ENCODE measurements at regions not wholly inside any gene's neighbourhood (a gene's known extent, or its start where the extent isn't known, plus 50 kb on each side); places are given as distances from the start of the nearest gene placed in this dataset.

GRCh38 chr10:31605861-31606525 is 287.0 kb downstream of the ZEB1 start:
- intact Hi-C loops (cut with micrococcal nuclease): no loop called here
- no peak overlapping the region for H3K14ac ChIP-seq (replicated peaks; ENCODE audit: low read depth, low read length)
- WGBS, 2 experiments (ENCODE audit: extremely low coverage in 2 of 2, insufficient read length in 1 of 2): no CpG with 5 or more reads among the region's 2 CpGs

More at GRCh38 chr10:31605861-31606525, 287.0 kb downstream of the ZEB1 start:
- no peak overlapping the region for H3K23ac ChIP-seq (ENCODE audit: low read depth, low read length)
- H4K20me1 ChIP-seq (ENCODE audit: insufficient read depth, low read length): no peaks in the 10 kb centered on the region
- H2AFZ ChIP-seq (replicated peaks; ENCODE audit: low read length, poor library complexity): no peak overlapping the region
- H3K18ac ChIP-seq (ENCODE audit: low read depth, low read length): no peak overlapping the region
- ChIA-PET POLR2A (ENCODE audit: unreplicated experiment) (no interaction called here), CTCF (no interaction called here)
- H4K8ac ChIP-seq (ENCODE audit: low read depth in 2 of 2, low read length in 2 of 2): no peak overlapping the region
- no peak overlapping the region for H4K91ac ChIP-seq (ENCODE audit: insufficient read depth, low read depth, low read length)
- no peak for ATAC-seq (ENCODE audit: low read depth)
- H3K4me1 ChIP-seq (ENCODE audit: control insufficient read depth, insufficient read depth, low read length): peaks cover 7% of the 10 kb centered on the region
- no peaks in the 10 kb centered on the region for H3K9me3 ChIP-seq (ENCODE audit: control insufficient read depth, insufficient read depth, low read length)
- H3K36me3 ChIP-seq (ENCODE audit: control insufficient read depth, insufficient read depth, low read length): no peaks in the 10 kb centered on the region
- no peak overlapping the region for H2BK5ac ChIP-seq (ENCODE audit: low read depth, low read length, poor library complexity, severe bottlenecking)
- no peak overlapping the region for H2BK20ac ChIP-seq (ENCODE audit: low read depth, low read length)
- no peak overlapping the region for H4K5ac ChIP-seq (ENCODE audit: low read depth, low read length)
- no peak for TF ChIP-seq BHLHE40 (IDR thresholded peaks at IDR 0.05; ENCODE audit: low read depth, low read length)
- no peak overlapping the region for H2BK120ac ChIP-seq (ENCODE audit: low read depth, low read length)
- BruUV-seq (replicated peaks): no TSS peak
- H3K27ac ChIP-seq (ENCODE audit: insufficient read depth, low read length): no peak overlapping the region
- H3K4ac ChIP-seq (ENCODE audit: low read depth, low read length): no peak overlapping the region
- no peak overlapping the region for H2AK5ac ChIP-seq (ENCODE audit: low read depth, low read length)
- no peak overlapping the region for H3K4me2 ChIP-seq (ENCODE audit: low read depth, low read length)
- H3K9ac ChIP-seq (ENCODE audit: low read depth, low read length): no peak overlapping the region
- H2AK9ac ChIP-seq (replicated peaks; ENCODE audit: low read depth, low read length, poor library complexity): no peak overlapping the region
- H3K79me1 ChIP-seq (ENCODE audit: low read depth in 1 of 2, low read length in 2 of 2): no peaks in the 10 kb centered on the region; a peak in 1 of 4 replicates
- no peak for DNase-seq
- H3K56ac ChIP-seq (ENCODE audit: extremely low read depth, insufficient read depth, low read length): peak overlapping the region; percentile 28; the same call in 1 of the 2 replicates
- in situ Hi-C loops (cut with MboI; ENCODE audit: low sequenced_read_pairs) (no loop called here), dilution Hi-C loops (cut with HindIII; ENCODE audit: low sequenced_read_pairs, unreplicated experiment) (no loop called here)
- H3K27me3 ChIP-seq (ENCODE audit: control insufficient read depth, insufficient read depth, low read length): no peaks in the 10 kb centered on the region
- 0 out of 2 replicates have a peak, but pooled peaks cover 2% of the 10 kb centered on the region for H3K9me1 ChIP-seq (ENCODE audit: insufficient read depth, low read length)
- no peak overlapping the region for H3K4me3 ChIP-seq (ENCODE audit: insufficient read depth, low read depth, low read length)
- H2BK15ac ChIP-seq (ENCODE audit: low read depth, low read length): no peak overlapping the region
